Osteoblast (primary cell): ENCODE measurements at regions not wholly inside any gene's neighbourhood (a gene's known extent, or its start where the extent isn't known, plus 50 kb on each side); places are given as distances from the start of the nearest gene placed in this dataset.

Source experiments
- DNase-seq: peaks from one replicate; pipeline ENCODE4 v3.0.0; 2011; ENCODE audit warnings: low spot score, mixed read lengths; ENCODE audit not compliant: insufficient read length; ENCODE audit errors: missing footprints
- H2AFZ ChIP-seq: 2 replicates; pipeline ENCODE4 v1.6.0; 2011; ENCODE audit warnings: mild to moderate bottlenecking, low read length
- H3K27ac ChIP-seq: 2 replicates; pipeline ENCODE4 v1.5.1; 2011; ENCODE audit warnings: mild to moderate bottlenecking, low read depth, low read length, moderate library complexity
- H3K27me3 ChIP-seq: 2 replicates; pipeline ENCODE4 v1.6.0; 2012; ENCODE audit warnings: mild to moderate bottlenecking, control low read depth, inconsistent platforms, low read length, moderate library complexity; ENCODE audit not compliant: insufficient read depth
- H3K36me3 ChIP-seq: 2 replicates; pipeline ENCODE4 v1.5.1; 2011; ENCODE audit warnings: mild to moderate bottlenecking, low read length, control low read depth, moderate library complexity; ENCODE audit not compliant: insufficient read depth
- H3K4me1 ChIP-seq: 2 replicates; pipeline ENCODE4 v1.5.1; 2011; ENCODE audit warnings: mild to moderate bottlenecking, low read length, control low read depth, moderate library complexity; ENCODE audit not compliant: insufficient read depth
- H3K4me2 ChIP-seq: 2 replicates; pipeline ENCODE4 v1.6.0; 2011; ENCODE audit warnings: mild to moderate bottlenecking, low read length; ENCODE audit not compliant: insufficient read depth
- H3K4me3 ChIP-seq: fragments of 200-600 bp; sonication (generic); 3 replicates; pipeline ENCODE4 v1.5.1; 2012; ENCODE audit warnings: mild to moderate bottlenecking, low read length, inconsistent platforms; ENCODE audit not compliant: insufficient read depth
- H3K79me2 ChIP-seq: 2 replicates; pipeline ENCODE4 v1.6.0; 2012; ENCODE audit warnings: mild to moderate bottlenecking, low read length, control low read depth, inconsistent platforms; ENCODE audit not compliant: insufficient read depth
- H3K9me3 ChIP-seq: 2 replicates; pipeline ENCODE4 v1.5.1; 2011; ENCODE audit warnings: low read depth, low read length, control low read depth
- H4K20me1 ChIP-seq: 2 replicates; pipeline ENCODE4 v1.6.0; 2012; ENCODE audit warnings: mild to moderate bottlenecking, low read length, control low read depth; ENCODE audit not compliant: insufficient read depth
- TF ChIP-seq, protein P1 (sequence below): IDR thresholded peaks from 2 replicates; pipeline ENCODE4 v1.5.1; 2011; ENCODE audit warnings: mild to moderate bottlenecking, low read depth, low read length, moderate library complexity; ENCODE audit errors: extremely low read depth

DNA sequence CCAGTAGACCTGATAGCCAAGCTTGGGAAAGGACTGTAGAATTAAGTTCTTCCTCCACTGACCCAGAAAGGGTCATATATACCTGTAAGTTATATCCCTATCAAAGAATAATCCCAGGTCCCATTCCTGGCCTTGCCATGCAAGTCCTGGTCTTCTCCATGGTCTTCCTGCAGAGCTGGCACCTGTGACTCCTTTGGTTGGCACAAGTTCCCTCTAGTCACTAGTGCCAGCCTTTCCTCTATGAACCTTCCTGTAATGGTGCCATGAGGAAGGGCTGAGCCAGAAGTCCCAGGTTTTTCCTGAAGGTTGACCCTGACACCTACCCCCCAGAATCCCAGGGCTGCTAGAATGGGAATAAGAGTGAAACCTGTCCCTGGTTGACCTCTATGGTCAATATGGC lies 54.1 kb upstream of the UNC5B start:
- no peaks in the 10 kb centered on the region for H3K9me3 ChIP-seq
- no peaks in the 10 kb centered on the region for H3K4me1 ChIP-seq
- no peak overlapping the region for H2AFZ ChIP-seq
- H3K79me2 ChIP-seq = no peaks in the 10 kb centered on the region
- no peak overlapping the region for H3K4me3 ChIP-seq
- no peak overlapping the region for H3K27ac ChIP-seq
- H3K36me3 ChIP-seq = no peaks in the 10 kb centered on the region
- H3K4me2 ChIP-seq = no peak overlapping the region
- no peak for DNase-seq
- TF ChIP-seq, protein P1, sequence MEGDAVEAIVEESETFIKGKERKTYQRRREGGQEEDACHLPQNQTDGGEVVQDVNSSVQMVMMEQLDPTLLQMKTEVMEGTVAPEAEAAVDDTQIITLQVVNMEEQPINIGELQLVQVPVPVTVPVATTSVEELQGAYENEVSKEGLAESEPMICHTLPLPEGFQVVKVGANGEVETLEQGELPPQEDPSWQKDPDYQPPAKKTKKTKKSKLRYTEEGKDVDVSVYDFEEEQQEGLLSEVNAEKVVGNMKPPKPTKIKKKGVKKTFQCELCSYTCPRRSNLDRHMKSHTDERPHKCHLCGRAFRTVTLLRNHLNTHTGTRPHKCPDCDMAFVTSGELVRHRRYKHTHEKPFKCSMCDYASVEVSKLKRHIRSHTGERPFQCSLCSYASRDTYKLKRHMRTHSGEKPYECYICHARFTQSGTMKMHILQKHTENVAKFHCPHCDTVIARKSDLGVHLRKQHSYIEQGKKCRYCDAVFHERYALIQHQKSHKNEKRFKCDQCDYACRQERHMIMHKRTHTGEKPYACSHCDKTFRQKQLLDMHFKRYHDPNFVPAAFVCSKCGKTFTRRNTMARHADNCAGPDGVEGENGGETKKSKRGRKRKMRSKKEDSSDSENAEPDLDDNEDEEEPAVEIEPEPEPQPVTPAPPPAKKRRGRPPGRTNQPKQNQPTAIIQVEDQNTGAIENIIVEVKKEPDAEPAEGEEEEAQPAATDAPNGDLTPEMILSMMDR = no peak
- H4K20me1 ChIP-seq = no peaks in the 10 kb centered on the region
- peaks cover 16% of the 10 kb centered on the region for H3K27me3 ChIP-seq

DNA sequence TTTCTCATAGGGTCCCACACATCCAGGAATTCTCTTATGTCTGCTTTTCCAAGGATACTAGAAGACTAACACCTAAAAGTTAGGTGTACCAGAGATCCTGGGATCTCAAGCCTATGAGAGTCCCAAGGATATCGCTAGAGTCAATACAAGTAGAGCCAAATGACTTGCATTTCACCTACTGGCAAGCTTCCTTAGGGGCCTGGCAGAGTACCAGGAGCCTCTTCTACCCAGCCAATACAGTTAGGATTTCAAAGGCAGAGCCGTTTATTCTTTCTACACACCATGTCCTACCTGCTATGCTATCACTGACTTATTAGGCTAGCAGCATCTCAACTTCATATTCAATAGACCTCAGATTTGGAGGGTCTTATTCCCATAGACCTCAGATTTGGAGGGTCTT lies 53.5 kb upstream of the UNC5B start:
- Histone ChIP-seq H3K4me1 (no peaks in the 10 kb centered on the region), H2AFZ (no peak overlapping the region), H3K9me3 (no peaks in the 10 kb centered on the region), H3K36me3 (no peaks in the 10 kb centered on the region), H3K4me3 (no peak overlapping the region), H3K79me2 (no peaks in the 10 kb centered on the region), H3K27me3 (peaks cover 16% of the 10 kb centered on the region), H3K4me2 (no peak overlapping the region), H4K20me1 (no peaks in the 10 kb centered on the region), H3K27ac (no peak overlapping the region)
- TF ChIP-seq, protein P1 = no peak
- no peak for DNase-seq

DNA sequence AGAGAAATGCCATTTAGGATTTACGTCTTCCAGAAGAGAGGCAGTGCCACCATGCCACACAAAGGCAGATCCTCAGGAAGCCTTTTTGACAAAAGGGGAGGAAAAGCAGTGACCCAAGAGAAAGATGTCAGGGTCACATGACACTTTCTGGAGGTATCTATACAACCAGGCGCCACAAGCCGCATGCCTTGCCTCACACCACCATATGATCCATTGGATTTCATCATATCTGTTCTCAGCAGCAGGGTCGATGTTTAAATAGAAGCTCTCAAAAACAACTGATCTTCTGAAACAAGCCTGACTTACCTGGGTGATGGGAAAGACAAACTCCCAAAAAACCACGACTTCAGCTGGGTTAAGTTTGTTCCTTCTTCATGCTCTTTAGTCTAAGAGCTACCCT lies 52.5 kb upstream of the UNC5B start:
- Histone ChIP-seq H3K4me2 (no peak overlapping the region), H3K79me2 (no peaks in the 10 kb centered on the region), H4K20me1 (no peaks in the 10 kb centered on the region), H3K4me1 (no peaks in the 10 kb centered on the region), H2AFZ (no peak overlapping the region), H3K9me3 (no peaks in the 10 kb centered on the region), H3K4me3 (no peak overlapping the region), H3K27ac (no peak overlapping the region), H3K27me3 (peaks cover 17% of the 10 kb centered on the region), H3K36me3 (no peaks in the 10 kb centered on the region)
- no peak for DNase-seq
- TF ChIP-seq, protein P1 = no peak

DNA sequence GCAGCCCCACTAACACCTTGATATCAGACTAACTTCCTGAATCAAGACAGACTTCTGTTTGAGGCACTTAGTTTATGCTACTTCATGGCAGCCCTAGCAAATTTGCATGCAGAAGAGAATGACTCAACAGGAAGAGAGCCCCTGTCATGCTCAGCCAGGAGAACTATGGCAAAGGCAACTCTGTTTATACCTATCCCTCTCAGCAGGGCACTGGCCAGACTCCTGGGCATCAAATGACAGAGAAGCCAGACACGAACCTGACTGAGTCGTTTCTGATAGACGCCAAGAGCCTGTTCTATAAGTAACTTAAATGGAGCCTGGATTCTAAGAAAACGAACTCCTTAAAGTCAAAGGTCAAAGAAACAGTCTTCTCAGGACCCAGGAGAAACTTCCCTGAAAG lies 50.9 kb upstream of the UNC5B start:
- no peaks in the 10 kb centered on the region for H3K9me3 ChIP-seq
- DNase-seq = no peak
- TF ChIP-seq, protein P1 = no peak
- no peak overlapping the region for H3K4me3 ChIP-seq
- H3K4me1 ChIP-seq = no peaks in the 10 kb centered on the region
- H3K27ac ChIP-seq = no peak overlapping the region
- H3K79me2 ChIP-seq = no peaks in the 10 kb centered on the region
- no peaks in the 10 kb centered on the region for H3K36me3 ChIP-seq
- no peak overlapping the region for H2AFZ ChIP-seq
- H4K20me1 ChIP-seq = no peaks in the 10 kb centered on the region
- H3K27me3 ChIP-seq = peaks cover 23% of the 10 kb centered on the region
- H3K4me2 ChIP-seq = no peak overlapping the region
